Stimulated activated CD4-positive, alpha-beta T cell treated with anti-CD3 and anti-CD28 coated beads, TNF-alpha, amount 100 ng/mL, for 24 hours (primary cell): ENCODE measurements at regions not wholly inside any gene's neighbourhood (a gene's known extent, or its start where the extent isn't known, plus 50 kb on each side); places are given as distances from the start of the nearest gene placed in this dataset.

Source experiments
- DNase-seq, 3 experiments: peaks; one replicate each; pipeline ENCODE4 v3.0.0-alpha.2; 2020; ENCODE audit warnings: low read depth in 3 of 3

GRCh38 chr22:27676545-27677213, 124.9 kb downstream of the MN1 start:
- DNase-seq, result no peak

GRCh38 chr22:27677905-27678458, 123.6 kb downstream of the MN1 start:
- DNase-seq, result no peak

- no peak for DNase-seq
These were observed 122.4 kb downstream of the MN1 start for GRCh38 chr22:27679176-27679575.

- DNase-seq, result no peak
These were observed 121.7 kb downstream of the MN1 start for GRCh38 chr22:27679693-27680488.

GRCh38 chr22:27680636-27681035, 120.9 kb downstream of the MN1 start:
- DNase-seq, result no peak

GRCh38 chr22:27681037-27681436, 120.5 kb downstream of the MN1 start:
- DNase-seq, result no peak

GRCh38 chr22:27682437-27682836, 119.1 kb downstream of the MN1 start:
- no peak for DNase-seq

GRCh38 chr22:27684901-27685300, 116.7 kb downstream of the MN1 start:
- no peak for DNase-seq

GRCh38 chr22:27685515-27685914, 116.0 kb downstream of the MN1 start:
- no peak for DNase-seq

- no peak for DNase-seq
These were observed 115.6 kb downstream of the MN1 start for GRCh38 chr22:27685970-27686369.

- DNase-seq, result no peak
These were observed 115.0 kb downstream of the MN1 start for GRCh38 chr22:27686534-27686933.

- DNase-seq, result no peak
These were observed 113.5 kb downstream of the MN1 start for GRCh38 chr22:27687984-27688545.

GRCh38 chr22:27689664-27690063, 111.9 kb downstream of the MN1 start:
- no peak for DNase-seq

GRCh38 chr22:27690599-27690998, 111.0 kb downstream of the MN1 start:
- DNase-seq, result no peak

- DNase-seq, result no peak
These were observed 109.3 kb downstream of the MN1 start for GRCh38 chr22:27692243-27692642.

GRCh38 chr22:27695925-27696324, 105.6 kb downstream of the MN1 start:
- DNase-seq, result no peak

- no peak for DNase-seq
These were observed 103.7 kb downstream of the MN1 start for GRCh38 chr22:27697888-27698287.
